Superior temporal gyrus (tissue), 1 donor: ENCODE measurements at regions not wholly inside any gene's neighbourhood (a gene's known extent, or its start where the extent isn't known, plus 50 kb on each side); places are given as distances from the start of the nearest gene placed in this dataset.

Experiments
- DNase-seq: peaks from one replicate; pipeline ENCODE4 v3.0.0-alpha.2; 2016; ENCODE audit errors: extremely low spot score

DNA sequence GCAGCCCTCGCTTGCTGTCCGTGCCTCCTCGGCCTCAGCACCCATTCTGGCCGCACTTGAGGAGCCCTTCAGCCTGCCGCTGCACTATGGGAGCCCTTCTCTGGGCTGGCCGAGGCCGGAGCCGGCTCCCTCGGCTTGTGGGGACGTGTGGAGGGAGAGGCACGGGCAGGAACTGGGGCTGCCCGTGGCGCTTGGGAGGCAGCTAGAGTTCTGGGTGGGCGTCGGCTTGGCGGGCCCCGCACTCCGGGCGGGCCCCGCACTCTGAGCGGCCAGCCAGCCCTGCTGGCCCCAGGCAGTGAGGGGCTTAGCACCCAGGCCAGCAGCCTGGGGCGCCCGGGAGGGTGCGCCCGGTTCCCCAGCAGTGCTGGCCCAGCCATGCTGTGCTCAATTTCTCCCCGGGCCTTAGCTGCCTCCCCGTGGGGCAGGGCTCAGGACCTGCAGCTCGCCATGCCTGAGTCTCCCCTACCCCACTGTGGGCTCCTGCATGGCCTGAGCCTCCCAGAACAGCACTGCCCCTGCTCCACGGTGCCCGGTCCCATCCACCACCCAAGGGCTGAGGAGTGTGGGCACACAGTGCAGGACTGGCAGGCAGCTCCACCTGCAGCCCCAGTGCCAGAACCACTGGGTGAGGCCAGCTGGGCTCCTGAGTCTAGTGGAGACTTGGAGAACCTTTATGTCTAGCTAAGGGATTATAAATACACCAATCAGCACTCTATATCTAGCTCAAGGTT is 240.0 kb upstream of the PRR20A start:
- DNase-seq, result no peak

DNA sequence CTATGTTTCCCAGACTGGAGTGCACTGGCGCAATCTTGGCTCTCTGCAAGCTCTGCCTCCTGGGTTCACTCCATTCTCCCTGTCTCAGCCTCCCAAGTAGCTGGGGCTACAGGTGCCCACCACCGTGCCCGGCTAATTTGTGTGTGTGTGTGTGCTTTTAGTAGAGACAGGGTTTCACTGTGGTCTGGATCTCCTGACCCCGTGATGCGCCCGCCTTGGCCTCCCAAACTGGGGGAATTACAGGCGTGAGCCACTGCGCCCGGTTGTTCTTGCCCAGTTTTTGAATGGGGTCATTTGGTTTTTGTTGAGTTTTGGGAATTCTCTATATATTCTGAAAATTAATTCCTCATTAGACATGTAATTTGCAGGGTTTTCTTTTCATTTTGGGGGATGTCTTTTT is 238.4 kb upstream of the PRR20A start:
- no peak for DNase-seq

GRCh38 chr13:56903710-56904282 is 236.9 kb upstream of the PRR20A start:
- no peak for DNase-seq

DNA sequence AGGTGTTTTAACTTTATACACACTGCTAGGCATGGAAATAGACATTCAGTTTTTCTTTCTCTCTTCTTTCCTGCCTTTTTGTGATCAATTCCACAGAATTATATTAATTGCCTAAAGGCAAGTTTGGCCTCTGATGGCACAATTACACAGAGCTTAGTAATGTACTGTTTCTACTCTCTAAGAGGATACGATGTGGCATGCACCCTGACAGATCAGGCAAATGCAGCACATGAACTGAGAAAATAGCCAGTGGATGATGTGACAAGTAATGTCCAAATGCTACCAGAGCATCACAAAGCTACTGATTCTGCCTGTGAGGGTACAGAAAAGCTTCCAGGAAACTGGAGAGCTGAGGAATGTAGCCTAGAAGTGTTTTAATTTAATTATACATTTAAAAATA is 233.8 kb upstream of the PRR20A start:
- no peak for DNase-seq

DNA sequence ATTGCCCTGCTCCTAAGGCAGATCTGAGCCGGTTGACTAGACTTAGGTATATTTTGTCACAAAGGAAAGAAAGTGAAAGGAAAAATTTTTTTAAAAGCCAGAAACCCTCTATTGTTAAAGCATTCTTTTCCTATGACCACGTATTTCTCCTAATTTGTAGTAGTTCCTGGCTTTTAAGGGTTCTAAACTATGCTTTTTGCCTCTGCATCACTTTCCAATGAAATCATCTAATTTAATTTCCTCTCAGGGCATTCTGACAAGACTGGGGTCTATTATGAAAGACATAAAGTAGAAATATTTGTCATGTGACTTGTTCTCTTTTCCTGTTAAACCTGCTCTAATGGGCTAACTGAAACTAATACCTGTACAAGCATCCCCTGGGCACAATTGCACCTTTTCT is 233.0 kb upstream of the PRR20A start:
- DNase-seq, result no peak

- peak; percentile 17 for DNase-seq
Measured at GRCh38 chr13:56909896-56910600, 230.7 kb upstream of the PRR20A start.

- DNase-seq, result no peak
Measured at GRCh38 chr13:56917966-56918365, 222.8 kb upstream of the PRR20A start.

- DNase-seq, result no peak
Measured at GRCh38 chr13:56923626-56924140, 217.0 kb upstream of the PRR20A start.

DNA sequence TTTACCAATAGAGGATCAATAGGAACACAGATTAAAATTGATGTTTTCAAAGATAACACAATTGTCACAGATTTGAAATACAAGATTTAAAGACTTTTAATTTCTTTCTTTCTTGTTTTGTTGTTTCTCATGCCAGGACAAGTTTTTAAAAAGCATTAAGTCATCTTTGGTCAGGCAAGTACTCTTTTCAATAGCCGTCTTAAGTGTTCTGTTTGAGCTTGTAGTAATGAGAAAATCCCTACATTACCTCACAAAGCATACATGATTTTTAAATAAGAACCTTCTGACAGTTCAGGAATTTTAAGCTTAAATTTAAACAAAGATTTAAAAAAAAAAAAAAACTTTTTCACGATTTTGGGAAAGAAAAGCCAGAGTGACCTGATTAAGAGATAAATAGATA is 216.3 kb upstream of the PRR20A start:
- DNase-seq, result no peak

DNA sequence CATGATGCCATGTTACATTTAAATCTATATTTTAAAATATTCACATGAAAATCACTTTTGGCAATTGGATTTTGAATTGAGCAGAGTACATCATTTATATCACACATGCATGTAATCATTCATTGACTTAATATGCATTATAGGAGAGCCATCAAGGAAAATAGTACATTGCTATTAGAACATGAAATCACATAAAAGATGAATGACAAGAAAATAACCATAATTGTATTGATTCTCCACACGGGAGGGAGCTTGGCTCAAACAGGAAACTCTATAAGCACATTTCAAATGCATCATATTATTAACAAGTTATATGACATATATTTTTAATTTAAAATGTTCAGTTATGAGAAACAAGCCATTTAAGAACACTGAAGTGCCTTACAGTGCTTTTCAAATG is 208.6 kb upstream of the PRR20A start:
- no peak for DNase-seq

DNA sequence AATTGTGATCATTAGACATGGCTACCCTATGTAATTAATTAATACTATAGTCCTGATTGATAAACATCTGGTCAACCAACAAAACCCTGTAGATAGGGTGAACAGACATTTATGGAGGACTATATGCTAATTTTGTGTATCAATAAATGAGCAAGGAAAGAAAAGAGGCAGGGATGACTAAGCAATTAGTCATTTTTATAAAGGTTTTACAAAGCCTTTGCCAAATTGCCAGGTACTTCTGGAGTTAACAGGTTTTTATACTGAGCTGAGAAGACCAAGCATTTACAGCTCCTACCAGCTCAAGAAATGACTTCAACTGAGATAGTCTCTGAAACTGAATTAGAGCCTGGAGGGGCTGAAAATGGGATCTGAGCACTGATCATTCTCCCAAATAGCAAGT is 186.8 kb upstream of the PRR20A start:
- DNase-seq, result no peak

GRCh38 chr13:56975647-56976046 is 165.1 kb upstream of the PRR20A start:
- no peak for DNase-seq

GRCh38 chr13:56980856-56981255 is 159.9 kb upstream of the PRR20A start:
- DNase-seq, result no peak

GRCh38 chr13:56986121-56986520 is 154.6 kb upstream of the PRR20A start:
- no peak for DNase-seq

DNA sequence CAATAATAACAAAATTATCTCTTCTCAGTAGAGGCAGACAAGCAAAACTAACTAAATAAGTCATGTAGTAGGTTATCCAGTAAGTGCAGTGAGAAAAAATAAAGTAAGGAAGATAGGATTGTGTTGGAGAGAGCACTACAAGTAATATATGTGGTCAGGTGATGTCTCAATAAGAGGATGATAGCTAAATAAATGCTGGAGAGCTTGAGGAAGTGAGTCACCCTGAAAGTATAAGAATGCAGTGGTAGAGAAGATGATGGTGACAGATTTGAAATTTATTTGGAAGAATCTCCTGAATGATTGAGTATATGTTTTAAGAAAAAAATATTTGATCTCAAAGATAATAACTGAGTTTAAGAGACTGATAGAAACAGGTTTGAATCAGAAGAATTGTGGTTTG is 152.2 kb upstream of the PRR20A start:
- no peak for DNase-seq

- DNase-seq, result no peak
Measured at GRCh38 chr13:57003682-57004081, 137.0 kb upstream of the PRR20A start.

DNA sequence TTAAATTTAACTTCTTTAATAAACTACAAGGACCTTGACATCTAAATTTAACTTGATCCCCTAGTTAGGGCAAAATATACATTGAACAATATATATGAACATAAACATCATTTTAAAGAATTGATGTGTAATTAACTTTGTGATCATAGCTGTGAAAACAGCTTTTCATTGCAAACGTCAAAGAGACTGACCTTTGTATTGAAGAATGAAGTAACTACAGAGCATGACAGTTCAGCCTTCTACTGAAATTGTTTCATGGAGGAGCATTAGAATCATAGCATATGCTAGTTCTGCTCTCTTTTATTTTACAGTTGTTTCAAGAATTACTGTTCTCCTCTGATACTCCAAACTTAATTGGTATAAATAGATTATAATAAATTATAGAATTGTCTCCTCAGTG is 123.4 kb upstream of the PRR20A start:
- no peak for DNase-seq

GRCh38 chr13:57018915-57019314 is 121.8 kb upstream of the PRR20A start:
- DNase-seq, result no peak

GRCh38 chr13:57030671-57031070 is 110.0 kb upstream of the PRR20A start:
- DNase-seq, result no peak

DNA sequence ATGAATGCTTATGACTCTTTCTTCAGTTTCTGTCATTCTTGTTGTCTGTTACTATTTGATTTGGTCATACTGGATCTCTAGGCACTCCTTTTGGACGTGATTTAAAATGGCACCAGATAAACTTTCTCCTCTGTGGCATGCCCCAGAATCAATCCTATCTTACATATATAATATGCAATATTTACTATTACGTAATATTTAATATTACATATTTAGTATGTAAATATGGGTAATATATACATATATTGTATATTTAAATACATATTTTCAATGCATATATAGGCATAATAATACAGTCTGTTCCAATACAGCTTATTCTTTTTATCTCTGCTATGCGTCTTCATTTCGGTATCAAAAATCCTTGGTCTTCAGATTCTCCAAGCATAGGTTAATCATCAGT is 104.4 kb upstream of the PRR20A start:
- no peak for DNase-seq

DNA sequence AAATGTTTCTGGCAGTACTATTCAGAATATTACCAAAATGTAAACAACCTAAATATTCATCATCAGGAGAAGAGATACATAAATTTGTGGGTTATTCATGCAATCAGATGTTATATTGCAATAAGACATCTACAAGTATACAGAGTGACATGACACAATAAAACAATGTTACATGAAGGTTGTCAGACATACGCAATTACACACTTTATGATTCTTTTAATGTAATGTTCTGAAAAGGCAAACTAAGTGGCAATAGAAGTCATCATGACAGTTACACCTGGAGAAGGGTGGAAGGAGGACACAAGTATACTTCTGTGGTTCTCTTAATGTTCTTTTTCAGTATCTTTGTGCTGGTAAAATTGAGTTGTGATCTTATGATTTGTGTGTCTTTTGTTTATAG is 95.8 kb upstream of the PRR20A start:
- DNase-seq, result no peak

DNA sequence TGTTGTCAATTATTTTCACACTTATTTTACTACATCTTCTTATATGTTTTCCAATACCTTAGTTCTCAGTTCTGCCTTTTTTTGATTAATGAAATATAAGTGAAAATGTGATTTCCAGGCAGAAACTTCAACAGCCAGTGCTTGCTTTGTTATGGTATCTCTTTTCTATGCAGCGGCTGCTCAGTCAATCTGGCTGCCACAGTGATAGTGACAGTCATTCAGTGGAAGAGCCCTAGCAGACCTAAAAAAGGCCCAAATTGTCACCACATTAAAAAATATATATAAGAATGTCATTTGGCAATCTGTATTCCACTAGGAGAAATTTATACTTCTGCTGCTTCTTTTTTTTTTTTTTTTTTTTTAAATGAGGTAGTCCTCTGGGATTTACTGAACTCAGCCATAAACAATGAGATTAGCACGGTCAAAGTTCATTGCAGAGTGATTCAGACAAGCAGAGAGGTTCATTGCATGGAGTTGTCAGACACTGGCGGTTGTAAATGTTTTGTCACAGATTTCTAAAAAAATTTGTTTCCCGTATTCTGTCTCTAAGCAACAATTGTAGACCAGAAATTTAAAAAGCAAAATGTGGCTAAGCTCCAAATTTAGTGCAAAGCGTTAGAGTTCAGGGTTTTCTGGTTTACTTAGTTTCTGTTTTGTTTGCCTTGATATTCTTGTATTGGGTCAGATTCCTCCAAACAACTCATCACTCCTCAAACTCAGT is 94.7 kb upstream of the PRR20A start:
- DNase-seq, result no peak
